ENCODE measurements at regions not wholly inside any gene's neighbourhood (a gene's known extent, or its start where the extent isn't known, plus 50 kb on each side); places are given as distances from the start of the nearest gene placed in this dataset.

GRCh38 chr19:30708416-30709178 lies 336.4 kb downstream of the ZNF536 start:
- no peak overlapping the region for H3K4me3 ChIP-seq (ENCODE audit: low read length)
- no peaks in the 10 kb centered on the region for H3K9me3 ChIP-seq (ENCODE audit: low read length)
- no peak overlapping the region for H3K9ac ChIP-seq (ENCODE audit: low read length)
- DNase-seq, result no peak
- H3K27me3 ChIP-seq (ENCODE audit: low read length), result peaks cover 2% of the 10 kb centered on the region; the same call in 1 of the 2 replicates
- H2AFZ ChIP-seq (ENCODE audit: low read length), result no peak overlapping the region
- H3K36me3 ChIP-seq (ENCODE audit: insufficient read depth, low read length), result no peaks in the 10 kb centered on the region
- H3K4me2 ChIP-seq (ENCODE audit: low read depth, low read length, poor library complexity, severe bottlenecking), result no peak overlapping the region
- H4K20me1 ChIP-seq (ENCODE audit: insufficient read depth, low read depth, low read length), result no peaks in the 10 kb centered on the region
- H3K27ac ChIP-seq (ENCODE audit: low read length), result no peak overlapping the region
- H3K79me2 ChIP-seq (ENCODE audit: low read length), result no peaks in the 10 kb centered on the region
- H3K9me2 ChIP-seq (replicated peaks; ENCODE audit: insufficient read depth, low read length), result no peaks in the 10 kb centered on the region
- no peaks in the 10 kb centered on the region for H3K4me1 ChIP-seq (ENCODE audit: low read length)

- Histone ChIP-seq H3K9me2 (replicated peaks; ENCODE audit: insufficient read depth, low read length) (no peaks in the 10 kb centered on the region), H3K27me3 (ENCODE audit: low read length) (peaks cover 2% of the 10 kb centered on the region; the same call in 1 of the 2 replicates), H3K9me3 (ENCODE audit: low read length) (no peaks in the 10 kb centered on the region), H3K4me1 (ENCODE audit: low read length) (no peaks in the 10 kb centered on the region), H2AFZ (ENCODE audit: low read length) (no peak overlapping the region), H3K4me2 (ENCODE audit: low read depth, low read length, poor library complexity, severe bottlenecking) (no peak overlapping the region), H3K27ac (ENCODE audit: low read length) (no peak overlapping the region), H3K79me2 (ENCODE audit: low read length) (no peaks in the 10 kb centered on the region), H3K4me3 (ENCODE audit: low read length) (no peak overlapping the region), H3K9ac (ENCODE audit: low read length) (no peak overlapping the region), H4K20me1 (ENCODE audit: insufficient read depth, low read depth, low read length) (no peaks in the 10 kb centered on the region), H3K36me3 (ENCODE audit: insufficient read depth, low read length) (no peaks in the 10 kb centered on the region)
- DNase-seq, result no peak
Measured at GRCh38 chr19:30704771-30705330, 332.7 kb downstream of the ZNF536 start.

- Histone ChIP-seq H2AFZ (ENCODE audit: low read length) (no peak overlapping the region), H3K9me3 (ENCODE audit: low read length) (no peaks in the 10 kb centered on the region), H3K27me3 (ENCODE audit: low read length) (peaks cover 2% of the 10 kb centered on the region; the same call in 1 of the 2 replicates), H4K20me1 (ENCODE audit: insufficient read depth, low read depth, low read length) (no peaks in the 10 kb centered on the region), H3K27ac (ENCODE audit: low read length) (no peak overlapping the region), H3K4me1 (ENCODE audit: low read length) (no peaks in the 10 kb centered on the region), H3K4me3 (ENCODE audit: low read length) (no peak overlapping the region), H3K9me2 (replicated peaks; ENCODE audit: insufficient read depth, low read length) (no peaks in the 10 kb centered on the region), H3K4me2 (ENCODE audit: low read depth, low read length, poor library complexity, severe bottlenecking) (no peak overlapping the region), H3K9ac (ENCODE audit: low read length) (no peak overlapping the region), H3K79me2 (ENCODE audit: low read length) (no peaks in the 10 kb centered on the region), H3K36me3 (ENCODE audit: insufficient read depth, low read length) (no peaks in the 10 kb centered on the region)
- DNase-seq, result no peak
Measured at GRCh38 chr19:30703645-30704044, 331.5 kb downstream of the ZNF536 start.

GRCh38 chr19:30701178-30701577 lies 329.0 kb downstream of the ZNF536 start:
- Histone ChIP-seq H3K9ac (ENCODE audit: low read length) (no peak overlapping the region), H3K4me2 (ENCODE audit: low read depth, low read length, poor library complexity, severe bottlenecking) (no peak overlapping the region), H3K4me1 (ENCODE audit: low read length) (no peaks in the 10 kb centered on the region), H4K20me1 (ENCODE audit: insufficient read depth, low read depth, low read length) (no peaks in the 10 kb centered on the region), H3K9me2 (replicated peaks; ENCODE audit: insufficient read depth, low read length) (no peaks in the 10 kb centered on the region), H3K27ac (ENCODE audit: low read length) (no peak overlapping the region), H3K27me3 (ENCODE audit: low read length) (no peaks in the 10 kb centered on the region), H3K79me2 (ENCODE audit: low read length) (no peaks in the 10 kb centered on the region), H3K4me3 (ENCODE audit: low read length) (no peak overlapping the region), H3K36me3 (ENCODE audit: insufficient read depth, low read length) (no peaks in the 10 kb centered on the region), H2AFZ (ENCODE audit: low read length) (no peak overlapping the region), H3K9me3 (ENCODE audit: low read length) (no peaks in the 10 kb centered on the region)
- no peak for DNase-seq

GRCh38 chr19:30699871-30700280 lies 327.7 kb downstream of the ZNF536 start:
- DNase-seq, result no peak
- no peaks in the 10 kb centered on the region for H3K9me2 ChIP-seq (replicated peaks; ENCODE audit: insufficient read depth, low read length)
- no peak overlapping the region for H3K4me2 ChIP-seq (ENCODE audit: low read depth, low read length, poor library complexity, severe bottlenecking)
- no peaks in the 10 kb centered on the region for H3K36me3 ChIP-seq (ENCODE audit: insufficient read depth, low read length)
- no peaks in the 10 kb centered on the region for H3K4me1 ChIP-seq (ENCODE audit: low read length)
- no peak overlapping the region for H3K4me3 ChIP-seq (ENCODE audit: low read length)
- H3K9me3 ChIP-seq (ENCODE audit: low read length), result no peaks in the 10 kb centered on the region
- no peak overlapping the region for H2AFZ ChIP-seq (ENCODE audit: low read length)
- no peak overlapping the region for H3K9ac ChIP-seq (ENCODE audit: low read length)
- no peak overlapping the region for H3K27ac ChIP-seq (ENCODE audit: low read length)
- H3K79me2 ChIP-seq (ENCODE audit: low read length), result no peaks in the 10 kb centered on the region
- no peaks in the 10 kb centered on the region for H3K27me3 ChIP-seq (ENCODE audit: low read length)
- no peaks in the 10 kb centered on the region for H4K20me1 ChIP-seq (ENCODE audit: insufficient read depth, low read depth, low read length)

- no peak overlapping the region for H3K4me3 ChIP-seq (ENCODE audit: low read length)
- H3K9me2 ChIP-seq (replicated peaks; ENCODE audit: insufficient read depth, low read length), result no peaks in the 10 kb centered on the region
- H4K20me1 ChIP-seq (ENCODE audit: insufficient read depth, low read depth, low read length), result no peaks in the 10 kb centered on the region
- H2AFZ ChIP-seq (ENCODE audit: low read length), result no peak overlapping the region
- no peaks in the 10 kb centered on the region for H3K79me2 ChIP-seq (ENCODE audit: low read length)
- no peak overlapping the region for H3K4me2 ChIP-seq (ENCODE audit: low read depth, low read length, poor library complexity, severe bottlenecking)
- H3K4me1 ChIP-seq (ENCODE audit: low read length), result no peaks in the 10 kb centered on the region
- peak; percentile 68 for DNase-seq
- H3K36me3 ChIP-seq (ENCODE audit: insufficient read depth, low read length), result no peaks in the 10 kb centered on the region
- H3K9me3 ChIP-seq (ENCODE audit: low read length), result no peaks in the 10 kb centered on the region
- no peak overlapping the region for H3K27ac ChIP-seq (ENCODE audit: low read length)
- no peak overlapping the region for H3K9ac ChIP-seq (ENCODE audit: low read length)
- no peaks in the 10 kb centered on the region for H3K27me3 ChIP-seq (ENCODE audit: low read length)
Measured at GRCh38 chr19:30696514-30696913, 324.3 kb downstream of the ZNF536 start.

- H3K9me3 ChIP-seq (ENCODE audit: low read length), result no peaks in the 10 kb centered on the region
- peak; percentile 59 for DNase-seq
- no peak overlapping the region for H3K9ac ChIP-seq (ENCODE audit: low read length)
- no peak overlapping the region for H2AFZ ChIP-seq (ENCODE audit: low read length)
- no peaks in the 10 kb centered on the region for H3K9me2 ChIP-seq (replicated peaks; ENCODE audit: insufficient read depth, low read length)
- H4K20me1 ChIP-seq (ENCODE audit: insufficient read depth, low read depth, low read length), result no peaks in the 10 kb centered on the region
- H3K36me3 ChIP-seq (ENCODE audit: insufficient read depth, low read length), result no peaks in the 10 kb centered on the region
- no peak overlapping the region for H3K4me2 ChIP-seq (ENCODE audit: low read depth, low read length, poor library complexity, severe bottlenecking)
- H3K27ac ChIP-seq (ENCODE audit: low read length), result no peak overlapping the region
- H3K4me3 ChIP-seq (ENCODE audit: low read length), result no peak overlapping the region
- no peaks in the 10 kb centered on the region for H3K27me3 ChIP-seq (ENCODE audit: low read length)
- no peaks in the 10 kb centered on the region for H3K79me2 ChIP-seq (ENCODE audit: low read length)
- H3K4me1 ChIP-seq (ENCODE audit: low read length), result no peaks in the 10 kb centered on the region
Measured at GRCh38 chr19:30695171-30695875, 323.1 kb downstream of the ZNF536 start.

- Histone ChIP-seq H3K9me3 (ENCODE audit: low read length) (no peaks in the 10 kb centered on the region), H2AFZ (ENCODE audit: low read length) (no peak overlapping the region), H3K36me3 (ENCODE audit: insufficient read depth, low read length) (no peaks in the 10 kb centered on the region), H3K9me2 (replicated peaks; ENCODE audit: insufficient read depth, low read length) (no peaks in the 10 kb centered on the region), H3K4me3 (ENCODE audit: low read length) (no peak overlapping the region), H3K9ac (ENCODE audit: low read length) (no peak overlapping the region), H3K27me3 (ENCODE audit: low read length) (no peaks in the 10 kb centered on the region), H4K20me1 (ENCODE audit: insufficient read depth, low read depth, low read length) (no peaks in the 10 kb centered on the region), H3K4me2 (ENCODE audit: low read depth, low read length, poor library complexity, severe bottlenecking) (no peak overlapping the region), H3K4me1 (ENCODE audit: low read length) (no peaks in the 10 kb centered on the region), H3K27ac (ENCODE audit: low read length) (no peak overlapping the region), H3K79me2 (ENCODE audit: low read length) (no peaks in the 10 kb centered on the region)
- no peak for DNase-seq
Measured at GRCh38 chr19:30694156-30694755, 322.1 kb downstream of the ZNF536 start.

Measured in Karpas-422 (cell line).